Vagina (tissue), 2 donors: ENCODE measurements at regions not wholly inside any gene's neighbourhood (a gene's known extent, or its start where the extent isn't known, plus 50 kb on each side); places are given as distances from the start of the nearest gene placed in this dataset.

Source experiments
- POLR2A ChIP-seq, 2 donors: fragments of 450-650 bp; IDR thresholded peaks; one replicate each; pipeline ENCODE4 v1.6.1; 2017; ENCODE audit warnings: antibody characterized with exemption in 2 of 2, mild to moderate bottlenecking in 2 of 2, moderate library complexity in 2 of 2
- TF ChIP-seq, protein P1 (sequence below), 3 experiments: fragments of 450-650 bp in 2 of 3; fragments of 200-600 bp in 1 of 3; sonication (generic) in 1 of 3; IDR thresholded peaks; one replicate each; pipeline ENCODE4 v1.5.1; 2017 to 2019; ENCODE audit warnings: antibody characterized with exemption in 3 of 3, mild to moderate bottlenecking in 2 of 3, moderate library complexity in 2 of 3

DNA sequence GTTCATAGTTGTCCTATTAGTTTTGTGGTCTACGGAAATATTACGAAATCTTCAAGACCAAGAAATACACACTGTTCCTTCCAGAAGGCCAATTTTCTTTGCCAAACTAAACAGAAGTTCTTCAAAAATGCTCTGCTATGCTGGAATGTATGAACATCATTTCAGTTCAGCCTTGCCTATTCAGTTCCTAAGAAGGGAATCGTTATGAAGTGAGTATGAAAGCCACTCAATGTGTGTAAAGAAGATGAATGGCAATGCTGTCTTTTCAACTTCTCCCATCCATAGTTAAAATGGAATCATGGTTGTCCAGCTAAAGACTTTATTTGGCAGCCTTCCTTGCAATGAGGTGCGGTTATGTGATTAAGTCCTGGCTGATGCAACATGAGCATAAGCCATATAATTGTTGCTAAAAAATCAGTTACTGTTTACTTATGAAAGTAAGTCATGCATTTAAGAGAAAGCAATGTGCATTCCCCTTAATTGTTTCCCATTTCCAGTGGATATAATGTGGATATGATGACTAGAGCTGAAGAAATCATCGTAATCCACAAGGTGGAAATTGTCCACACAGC is 73.8 kb upstream of the PTPRR start:
- TF ChIP-seq, protein P1, sequence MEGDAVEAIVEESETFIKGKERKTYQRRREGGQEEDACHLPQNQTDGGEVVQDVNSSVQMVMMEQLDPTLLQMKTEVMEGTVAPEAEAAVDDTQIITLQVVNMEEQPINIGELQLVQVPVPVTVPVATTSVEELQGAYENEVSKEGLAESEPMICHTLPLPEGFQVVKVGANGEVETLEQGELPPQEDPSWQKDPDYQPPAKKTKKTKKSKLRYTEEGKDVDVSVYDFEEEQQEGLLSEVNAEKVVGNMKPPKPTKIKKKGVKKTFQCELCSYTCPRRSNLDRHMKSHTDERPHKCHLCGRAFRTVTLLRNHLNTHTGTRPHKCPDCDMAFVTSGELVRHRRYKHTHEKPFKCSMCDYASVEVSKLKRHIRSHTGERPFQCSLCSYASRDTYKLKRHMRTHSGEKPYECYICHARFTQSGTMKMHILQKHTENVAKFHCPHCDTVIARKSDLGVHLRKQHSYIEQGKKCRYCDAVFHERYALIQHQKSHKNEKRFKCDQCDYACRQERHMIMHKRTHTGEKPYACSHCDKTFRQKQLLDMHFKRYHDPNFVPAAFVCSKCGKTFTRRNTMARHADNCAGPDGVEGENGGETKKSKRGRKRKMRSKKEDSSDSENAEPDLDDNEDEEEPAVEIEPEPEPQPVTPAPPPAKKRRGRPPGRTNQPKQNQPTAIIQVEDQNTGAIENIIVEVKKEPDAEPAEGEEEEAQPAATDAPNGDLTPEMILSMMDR (IDR thresholded peaks at IDR 0.05) = no peak
- no peak for TF ChIP-seq POLR2A (IDR thresholded peaks at IDR 0.05)
